MM.1S (cell line): ENCODE measurements at regions not wholly inside any gene's neighbourhood (a gene's known extent, or its start where the extent isn't known, plus 50 kb on each side); places are given as distances from the start of the nearest gene placed in this dataset.

Experiments
- CTCF ChIP-seq: fragments of 300-600 bp; sonication (generic); IDR thresholded peaks from 2 replicates; pipeline ENCODE4 v1.5.1; 2016; ENCODE audit warnings: antibody characterized with exemption, low read length, mixed read lengths
- EZH2 ChIP-seq: fragments of 300-600 bp; sonication (generic); optimal IDR thresholded peaks from 2 replicates; pipeline ENCODE3; 2017; ENCODE audit warnings: low read depth, mild to moderate bottlenecking, antibody characterized with exemption, low read length, mixed read lengths

- TF ChIP-seq CTCF (no peak), EZH2 (no peak)
Observed at GRCh38 chr12:63232896-63233295, 81.9 kb upstream of the AVPR1A start.
